ENCODE measurements at regions not wholly inside any gene's neighbourhood (a gene's known extent, or its start where the extent isn't known, plus 50 kb on each side); places are given as distances from the start of the nearest gene placed in this dataset.
"Not testable (repeated sequence)": the region's sequence is repeated elsewhere in the genome, so short reads cannot be mapped to it uniquely, and the experiment has no call there.

GRCh38 chrX:4572691-4573090, 859.2 kb upstream of the PRKX start:
- H3K4me1 ChIP-seq = no peaks in the 10 kb centered on the region
- no peaks in the 10 kb centered on the region for H3K27me3 ChIP-seq (ENCODE audit: control insufficient read depth, insufficient read depth, low read length)
- no peaks in the 10 kb centered on the region for H3K79me2 ChIP-seq
- H3K27ac ChIP-seq = no peak overlapping the region
- no peak overlapping the region for H3K4me2 ChIP-seq (ENCODE audit: low read length)
- H3K36me3 ChIP-seq (ENCODE audit: control insufficient read depth, insufficient read depth, low read length) = no peaks in the 10 kb centered on the region
- H3K9ac ChIP-seq = no peak overlapping the region
- TF ChIP-seq, protein P1, sequence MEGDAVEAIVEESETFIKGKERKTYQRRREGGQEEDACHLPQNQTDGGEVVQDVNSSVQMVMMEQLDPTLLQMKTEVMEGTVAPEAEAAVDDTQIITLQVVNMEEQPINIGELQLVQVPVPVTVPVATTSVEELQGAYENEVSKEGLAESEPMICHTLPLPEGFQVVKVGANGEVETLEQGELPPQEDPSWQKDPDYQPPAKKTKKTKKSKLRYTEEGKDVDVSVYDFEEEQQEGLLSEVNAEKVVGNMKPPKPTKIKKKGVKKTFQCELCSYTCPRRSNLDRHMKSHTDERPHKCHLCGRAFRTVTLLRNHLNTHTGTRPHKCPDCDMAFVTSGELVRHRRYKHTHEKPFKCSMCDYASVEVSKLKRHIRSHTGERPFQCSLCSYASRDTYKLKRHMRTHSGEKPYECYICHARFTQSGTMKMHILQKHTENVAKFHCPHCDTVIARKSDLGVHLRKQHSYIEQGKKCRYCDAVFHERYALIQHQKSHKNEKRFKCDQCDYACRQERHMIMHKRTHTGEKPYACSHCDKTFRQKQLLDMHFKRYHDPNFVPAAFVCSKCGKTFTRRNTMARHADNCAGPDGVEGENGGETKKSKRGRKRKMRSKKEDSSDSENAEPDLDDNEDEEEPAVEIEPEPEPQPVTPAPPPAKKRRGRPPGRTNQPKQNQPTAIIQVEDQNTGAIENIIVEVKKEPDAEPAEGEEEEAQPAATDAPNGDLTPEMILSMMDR (IDR thresholded peaks at IDR 0.05) = no peak
- H2AFZ ChIP-seq = no peak overlapping the region
- no peak overlapping the region for H3K4me3 ChIP-seq (ENCODE audit: low read depth, low read length)
- H3K9me3 ChIP-seq (ENCODE audit: control insufficient read depth, low read length) = no peaks in the 10 kb centered on the region

GRCh38 chrX:4570151-4570550, 856.7 kb upstream of the PRKX start:
- no peaks in the 10 kb centered on the region for H3K27me3 ChIP-seq (ENCODE audit: control insufficient read depth, insufficient read depth, low read length)
- TF ChIP-seq, protein P1 (IDR thresholded peaks at IDR 0.05) = no peak
- no peak overlapping the region for H3K9ac ChIP-seq
- H3K9me3 ChIP-seq (ENCODE audit: control insufficient read depth, low read length) = no peaks in the 10 kb centered on the region
- no peaks in the 10 kb centered on the region for H3K4me1 ChIP-seq
- no peak overlapping the region for H3K4me2 ChIP-seq (ENCODE audit: low read length)
- H3K4me3 ChIP-seq (ENCODE audit: low read depth, low read length) = no peak overlapping the region
- H3K27ac ChIP-seq = no peak overlapping the region
- H3K79me2 ChIP-seq = no peaks in the 10 kb centered on the region
- no peak overlapping the region for H2AFZ ChIP-seq
- no peaks in the 10 kb centered on the region for H3K36me3 ChIP-seq (ENCODE audit: control insufficient read depth, insufficient read depth, low read length)

DNA sequence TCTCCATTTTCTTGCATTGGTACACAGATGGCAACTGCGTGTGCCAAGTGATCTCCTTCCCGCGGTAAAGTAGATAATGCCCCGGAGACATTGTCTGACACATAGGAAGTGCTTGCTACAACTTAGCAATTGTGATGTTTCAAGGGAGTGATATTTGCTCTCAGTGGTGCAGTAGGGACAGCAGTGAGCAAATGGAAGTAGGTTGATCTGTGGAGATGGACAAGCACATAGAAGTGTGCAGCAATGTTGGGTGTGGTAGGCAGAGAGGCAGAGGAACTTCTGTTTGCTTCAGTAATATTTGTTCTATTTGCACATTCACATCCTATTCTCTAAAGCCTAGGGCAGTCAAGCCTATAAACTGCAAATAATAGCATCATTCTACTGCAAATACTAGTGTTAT, 846.7 kb upstream of the PRKX start:
- Histone ChIP-seq H3K36me3 (ENCODE audit: control insufficient read depth, insufficient read depth, low read length) (no peaks in the 10 kb centered on the region), H3K4me2 (ENCODE audit: low read length) (no peak overlapping the region), H3K27ac (no peak overlapping the region), H3K9ac (no peak overlapping the region), H3K27me3 (ENCODE audit: control insufficient read depth, insufficient read depth, low read length) (no peaks in the 10 kb centered on the region), H3K4me1 (no peaks in the 10 kb centered on the region), H3K4me3 (ENCODE audit: low read depth, low read length) (no peak overlapping the region), H3K79me2 (no peaks in the 10 kb centered on the region), H2AFZ (no peak overlapping the region), H3K9me3 (ENCODE audit: control insufficient read depth, low read length) (no peaks in the 10 kb centered on the region)
- TF ChIP-seq, protein P1 (IDR thresholded peaks at IDR 0.05) = no peak

DNA sequence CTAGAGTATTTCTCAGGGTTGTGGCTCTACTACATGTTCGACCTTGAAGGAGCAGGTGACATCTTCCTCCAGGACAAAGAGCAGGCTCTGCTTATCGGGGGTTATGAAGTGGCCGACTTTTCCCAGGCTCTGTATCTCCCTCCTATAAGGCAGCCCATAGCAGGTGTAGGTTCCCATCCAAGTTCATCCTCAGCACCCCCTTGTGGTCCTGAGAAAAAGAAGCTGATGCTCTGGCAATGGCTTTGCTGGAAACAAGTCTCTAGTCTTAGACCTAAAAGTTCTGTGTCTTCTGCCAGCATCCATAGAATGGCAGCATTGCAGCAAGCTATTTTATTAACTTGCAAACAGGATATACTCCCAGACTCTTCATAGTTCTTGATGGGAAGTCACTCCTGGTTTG, 836.6 kb upstream of the PRKX start:
- Histone ChIP-seq H3K79me2 (no peaks in the 10 kb centered on the region), H3K4me1 (no peaks in the 10 kb centered on the region), H3K36me3 (ENCODE audit: control insufficient read depth, insufficient read depth, low read length) (no peaks in the 10 kb centered on the region), H3K27ac (no peak overlapping the region), H3K9me3 (ENCODE audit: control insufficient read depth, low read length) (no peaks in the 10 kb centered on the region), H3K4me3 (ENCODE audit: low read depth, low read length) (no peak overlapping the region), H2AFZ (no peak overlapping the region), H3K9ac (no peak overlapping the region), H3K4me2 (ENCODE audit: low read length) (no peak overlapping the region), H3K27me3 (ENCODE audit: control insufficient read depth, insufficient read depth, low read length) (no peaks in the 10 kb centered on the region)
- TF ChIP-seq, protein P1 (IDR thresholded peaks at IDR 0.05) = no peak

- H3K9me3 ChIP-seq (ENCODE audit: control insufficient read depth, low read length) = no peaks in the 10 kb centered on the region
- H3K4me2 ChIP-seq (ENCODE audit: low read length) = no peak overlapping the region
- no peaks in the 10 kb centered on the region for H3K79me2 ChIP-seq
- no peak overlapping the region for H3K27ac ChIP-seq
- H3K9ac ChIP-seq = no peak overlapping the region
- H3K4me1 ChIP-seq = no peaks in the 10 kb centered on the region
- H3K4me3 ChIP-seq (ENCODE audit: low read depth, low read length) = no peak overlapping the region
- H2AFZ ChIP-seq = no peak overlapping the region
- no peaks in the 10 kb centered on the region for H3K27me3 ChIP-seq (ENCODE audit: control insufficient read depth, insufficient read depth, low read length)
- no peaks in the 10 kb centered on the region for H3K36me3 ChIP-seq (ENCODE audit: control insufficient read depth, insufficient read depth, low read length)
- TF ChIP-seq, protein P1 (IDR thresholded peaks at IDR 0.05) = peak; percentile 53
Measured at GRCh38 chrX:4547213-4547836, 833.9 kb upstream of the PRKX start.

GRCh38 chrX:4546178-4546577, 832.7 kb upstream of the PRKX start:
- H3K4me3 ChIP-seq (ENCODE audit: low read depth, low read length); H3K36me3 ChIP-seq (ENCODE audit: control insufficient read depth, insufficient read depth, low read length); H3K4me2 ChIP-seq (ENCODE audit: low read length); H3K27me3 ChIP-seq (ENCODE audit: control insufficient read depth, insufficient read depth, low read length); H3K9ac ChIP-seq; H3K4me1 ChIP-seq; H3K79me2 ChIP-seq; H3K9me3 ChIP-seq (ENCODE audit: control insufficient read depth, low read length); H3K27ac ChIP-seq; H2AFZ ChIP-seq: not testable (repeated sequence)

Data from parathyroid adenoma (tissue), 2 donors.